ENCODE measurements at regions not wholly inside any gene's neighbourhood (a gene's known extent, or its start where the extent isn't known, plus 50 kb on each side); places are given as distances from the start of the nearest gene placed in this dataset.

- no peak for TF ChIP-seq CTCF (IDR thresholded peaks at IDR 0.05)
These were observed 166.6 kb downstream of the DKK2 start for GRCh38 chr4:106869551-106869950.

- no peak for TF ChIP-seq CTCF (IDR thresholded peaks at IDR 0.05)
These were observed 167.6 kb downstream of the DKK2 start for GRCh38 chr4:106868381-106869035.

- TF ChIP-seq CTCF (IDR thresholded peaks at IDR 0.05): no peak
These were observed 171.9 kb downstream of the DKK2 start for GRCh38 chr4:106864231-106864630.

DNA sequence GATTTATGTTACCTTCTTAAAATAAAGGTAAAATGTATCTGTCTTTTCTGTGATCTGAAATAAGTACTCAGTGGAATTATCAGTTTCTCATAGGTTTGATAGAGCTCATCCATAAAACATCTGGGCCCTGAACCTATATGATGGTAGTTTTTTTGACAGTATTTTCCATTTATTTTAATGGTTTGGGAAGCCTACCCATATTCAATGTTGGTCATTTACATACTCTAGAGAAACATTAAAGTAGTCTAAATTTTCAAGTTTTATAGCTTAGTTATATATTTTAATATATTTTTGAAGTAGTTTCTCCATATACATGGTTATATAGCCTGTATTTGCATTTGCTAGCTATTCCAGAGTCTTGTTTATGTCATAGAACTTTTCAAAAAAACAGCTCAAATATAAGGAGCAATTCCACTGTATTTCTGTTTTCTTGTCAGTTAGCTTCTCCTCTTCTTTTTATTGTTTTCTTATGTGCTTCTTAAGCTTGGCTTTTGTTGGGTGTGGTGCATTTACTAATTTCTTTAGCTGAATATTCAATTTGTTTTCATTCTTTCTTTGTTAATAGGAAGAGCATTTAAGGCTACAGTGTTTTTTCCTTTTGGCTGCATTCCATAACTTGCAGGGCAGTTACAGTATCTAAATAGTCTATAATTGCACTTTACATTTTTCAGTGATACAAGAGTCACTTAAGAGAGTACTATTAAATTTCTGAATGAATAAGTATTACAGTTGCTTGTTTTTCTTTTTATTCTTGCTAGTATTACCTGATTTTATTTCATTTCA is 181.4 kb downstream of the DKK2 start:
- TF ChIP-seq CTCF (IDR thresholded peaks at IDR 0.05): no peak

DNA sequence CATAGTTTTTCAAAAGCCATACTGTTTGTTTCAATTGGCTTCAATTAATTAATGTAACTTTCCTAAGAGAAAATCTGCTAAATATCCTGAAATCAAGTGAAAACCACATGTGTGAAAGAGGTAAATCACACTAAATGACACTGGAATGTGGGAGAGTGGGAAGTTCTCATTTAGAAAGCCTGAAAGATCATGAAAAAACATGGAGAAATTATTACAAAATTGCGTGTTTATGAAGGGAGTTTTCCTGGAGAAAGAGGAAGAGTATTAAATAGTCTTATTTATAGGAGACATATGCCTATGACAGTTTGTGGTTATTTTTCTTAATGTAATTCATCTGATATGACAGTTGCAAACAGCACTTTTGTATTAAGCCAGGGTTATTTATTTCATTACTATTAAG is 183.7 kb downstream of the DKK2 start:
- no peak for TF ChIP-seq CTCF (IDR thresholded peaks at IDR 0.05)

DNA sequence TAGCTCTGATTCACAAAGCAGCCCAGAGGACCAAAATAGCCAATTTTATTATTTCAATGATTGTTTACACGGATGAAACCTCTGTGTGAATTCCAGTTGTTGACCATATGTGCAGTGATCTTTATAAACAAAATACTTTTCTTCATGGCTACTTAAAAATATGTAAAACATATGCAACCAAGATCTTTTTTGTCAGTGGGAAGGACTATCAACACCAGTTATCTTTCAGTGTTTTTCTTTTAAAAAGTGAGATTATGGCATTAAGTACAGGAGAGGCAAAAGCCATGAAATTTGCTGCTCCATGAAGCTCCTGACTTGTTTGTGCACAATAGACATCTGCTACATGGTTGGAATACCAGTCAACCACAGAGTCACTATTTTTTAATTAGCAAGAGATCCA is 184.4 kb downstream of the DKK2 start:
- TF ChIP-seq CTCF (IDR thresholded peaks at IDR 0.05): no peak

GRCh38 chr4:106850691-106851090 is 185.4 kb downstream of the DKK2 start:
- TF ChIP-seq CTCF (IDR thresholded peaks at IDR 0.05): no peak

All from LNCAP (cell line).